ENCODE measurements at regions not wholly inside any gene's neighbourhood (a gene's known extent, or its start where the extent isn't known, plus 50 kb on each side); places are given as distances from the start of the nearest gene placed in this dataset.

DNA sequence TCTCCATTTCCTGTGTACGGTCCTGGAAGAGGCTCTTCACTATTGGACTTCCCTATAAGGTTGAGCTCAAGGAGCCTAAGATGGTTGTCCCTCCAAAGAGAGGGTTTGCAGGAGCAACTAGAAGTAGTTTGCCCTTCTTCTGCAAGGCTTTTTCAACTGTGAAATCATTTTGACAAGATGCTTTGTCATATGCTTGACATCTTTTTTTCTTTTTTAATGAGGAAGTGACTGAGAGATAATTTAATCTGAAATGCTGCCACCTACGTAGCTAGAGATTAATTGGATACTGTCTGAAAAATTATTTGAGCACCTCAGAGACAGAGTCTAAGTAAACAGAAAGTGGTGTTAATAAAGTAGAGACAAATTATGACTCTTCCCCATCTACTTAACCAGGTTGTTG, 97.0 kb downstream of the CHRM3 start:
- TF ChIP-seq POLR2A (IDR thresholded peaks at IDR 0.05; ENCODE audit: extremely low read depth, insufficient read length) (no peak), CTCF (IDR thresholded peaks at IDR 0.05; ENCODE audit: low read depth, low read length) (no peak), MAX (IDR thresholded peaks at IDR 0.05; ENCODE audit: low read depth, low read length) (no peak), MYC (IDR thresholded peaks at IDR 0.05; ENCODE audit: low read depth, low read length) (no peak)
- H3K4me3 ChIP-seq (ENCODE audit: low read depth, low read length), result no peak overlapping the region
- no peak for DNase-seq (ENCODE audit: low read depth)

DNA sequence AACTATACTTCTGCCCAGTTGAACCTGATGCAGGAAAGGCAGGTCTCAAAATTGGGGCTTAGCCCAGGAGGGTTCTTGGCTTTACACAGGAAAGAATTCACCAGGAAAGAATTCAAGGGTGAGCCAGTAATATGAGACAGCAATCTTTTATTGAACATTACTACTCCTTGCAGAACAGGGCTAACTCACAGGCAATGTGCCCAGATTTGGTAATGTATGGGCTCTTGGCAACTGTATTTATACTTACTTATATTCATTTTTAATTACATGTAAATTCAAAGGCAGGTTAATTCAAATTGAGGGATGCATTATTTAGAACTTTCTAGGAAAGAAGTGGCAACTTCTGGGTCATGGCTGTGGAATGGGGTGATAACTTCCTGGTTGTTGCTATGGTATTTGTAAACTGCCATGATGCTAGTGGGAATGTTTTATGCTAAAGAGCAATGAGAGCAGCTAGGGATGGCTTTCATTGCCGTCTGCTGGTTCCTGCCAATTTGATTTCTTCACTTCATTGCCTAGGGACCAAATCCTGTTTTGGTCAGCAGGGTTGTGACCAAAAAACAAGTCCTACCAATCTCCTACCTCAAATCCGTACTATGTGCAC, 107.5 kb downstream of the CHRM3 start:
- no peak for DNase-seq (ENCODE audit: low read depth)
- no peak overlapping the region for H3K4me3 ChIP-seq (ENCODE audit: low read depth, low read length)
- TF ChIP-seq MYC (IDR thresholded peaks at IDR 0.05; ENCODE audit: low read depth, low read length) (no peak), MAX (IDR thresholded peaks at IDR 0.05; ENCODE audit: low read depth, low read length) (no peak), CTCF (IDR thresholded peaks at IDR 0.05; ENCODE audit: low read depth, low read length) (no peak), POLR2A (IDR thresholded peaks at IDR 0.05; ENCODE audit: extremely low read depth, insufficient read length) (no peak)

DNA sequence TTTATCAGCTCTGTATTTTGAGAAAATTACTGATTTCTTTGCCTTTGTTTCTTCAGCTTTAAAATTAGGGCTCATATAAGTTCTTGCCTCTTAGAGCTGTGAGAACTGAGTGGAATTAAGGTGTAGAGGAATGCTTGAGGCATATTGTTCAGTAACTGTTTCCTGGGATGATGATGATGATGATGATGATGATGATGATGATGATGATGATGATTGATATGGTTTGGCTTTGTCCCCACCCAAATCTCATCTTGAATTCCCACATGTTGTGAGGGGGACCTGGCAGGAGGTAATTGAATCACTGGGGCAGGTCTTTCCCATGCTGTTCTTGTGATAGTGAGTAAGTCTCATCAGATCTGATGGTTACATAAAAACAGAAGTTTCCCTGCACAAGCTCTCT, 118.7 kb downstream of the CHRM3 start:
- TF ChIP-seq POLR2A (IDR thresholded peaks at IDR 0.05; ENCODE audit: extremely low read depth, insufficient read length) (no peak), CTCF (IDR thresholded peaks at IDR 0.05; ENCODE audit: low read depth, low read length) (no peak), MYC (IDR thresholded peaks at IDR 0.05; ENCODE audit: low read depth, low read length) (no peak), MAX (IDR thresholded peaks at IDR 0.05; ENCODE audit: low read depth, low read length) (no peak)
- DNase-seq (ENCODE audit: low read depth), result no peak
- H3K4me3 ChIP-seq (ENCODE audit: low read depth, low read length), result no peak overlapping the region

- no peak for DNase-seq (ENCODE audit: low read depth)
- TF ChIP-seq MAX (IDR thresholded peaks at IDR 0.05; ENCODE audit: low read depth, low read length) (no peak), MYC (IDR thresholded peaks at IDR 0.05; ENCODE audit: low read depth, low read length) (no peak), CTCF (IDR thresholded peaks at IDR 0.05; ENCODE audit: low read depth, low read length) (no peak), POLR2A (IDR thresholded peaks at IDR 0.05; ENCODE audit: extremely low read depth, insufficient read length) (no peak)
- H3K4me3 ChIP-seq (ENCODE audit: low read depth, low read length), result no peak overlapping the region
Observed at GRCh38 chr1:239507826-239508225, 121.5 kb downstream of the CHRM3 start.

- no peak overlapping the region for H3K4me3 ChIP-seq (ENCODE audit: low read depth, low read length)
- TF ChIP-seq MAX (IDR thresholded peaks at IDR 0.05; ENCODE audit: low read depth, low read length), result no peak
- no peak for TF ChIP-seq CTCF (IDR thresholded peaks at IDR 0.05; ENCODE audit: low read depth, low read length)
- TF ChIP-seq MYC (IDR thresholded peaks at IDR 0.05; ENCODE audit: low read depth, low read length), result no peak
- TF ChIP-seq POLR2A (IDR thresholded peaks at IDR 0.05; ENCODE audit: extremely low read depth, insufficient read length), result no peak
- no peak for DNase-seq (ENCODE audit: low read depth)
Observed at GRCh38 chr1:239511875-239512274, 125.5 kb downstream of the CHRM3 start.
